ENCODE measurements at regions not wholly inside any gene's neighbourhood (a gene's known extent, or its start where the extent isn't known, plus 50 kb on each side); places are given as distances from the start of the nearest gene placed in this dataset.
"Not testable (repeated sequence)": the region's sequence is repeated elsewhere in the genome, so short reads cannot be mapped to it uniquely, and the experiment has no call there.

GRCh38 chr2:226461981-226462380 lies 337.6 kb downstream of the IRS1 start:
- ChIA-PET CTCF (no interaction called here), POLR2A (interaction anchor here (1.2 kb wide), 1 partner anchor 12 kb away, joined by 4 read pairs; no protein-coding TSS in a partner anchor)
- Mint-ChIP-seq H3K4me1 (ENCODE audit: insufficient read depth, unreplicated experiment) (no peaks in the 10 kb centered on the region), H3K27ac (ENCODE audit: low read depth, unreplicated experiment) (no peak overlapping the region), H3K27me3 (ENCODE audit: insufficient read depth, unreplicated experiment) (no peaks in the 10 kb centered on the region), H3K4me3 (ENCODE audit: unreplicated experiment) (no peak overlapping the region), H3K36me3 (ENCODE audit: insufficient read depth, unreplicated experiment) (no peaks in the 10 kb centered on the region), H3K9me3 (ENCODE audit: unreplicated experiment) (peaks cover 3% of the 10 kb centered on the region)
- no peak for TF ChIP-seq CTCF (IDR thresholded peaks at IDR 0.05; ENCODE audit: unreplicated experiment)
- DNase-seq (ENCODE audit: unreplicated experiment), result no peak
- intact Hi-C loops (cut with micrococcal nuclease), result no loop called here
- no TSS peak for BruUV-seq (replicated peaks)

- DNase-seq (ENCODE audit: unreplicated experiment); H3K27ac Mint-ChIP-seq (ENCODE audit: low read depth, unreplicated experiment); H3K27me3 Mint-ChIP-seq (ENCODE audit: insufficient read depth, unreplicated experiment); H3K4me1 Mint-ChIP-seq (ENCODE audit: insufficient read depth, unreplicated experiment); H3K4me3 Mint-ChIP-seq (ENCODE audit: unreplicated experiment); H3K36me3 Mint-ChIP-seq (ENCODE audit: insufficient read depth, unreplicated experiment); intact Hi-C loops (cut with micrococcal nuclease); BruUV-seq (replicated peaks): not testable (repeated sequence)
- peaks cover 23% of the 10 kb centered on the region for H3K9me3 Mint-ChIP-seq (ENCODE audit: unreplicated experiment)
- ChIA-PET CTCF (interaction anchor here (0.6 kb wide), 1 partner anchor 796 kb away, joined by 4 read pairs; no protein-coding TSS in a partner anchor), POLR2A (interaction anchor here (1.2 kb wide), 1 partner anchor 22 kb away, joined by 4 read pairs; no protein-coding TSS in a partner anchor)
Measured at GRCh38 chr2:226456144-226456543, 343.5 kb downstream of the IRS1 start.

GRCh38 chr2:226452768-226453167 lies 346.9 kb downstream of the IRS1 start:
- H3K27me3 Mint-ChIP-seq (ENCODE audit: insufficient read depth, unreplicated experiment), result no peaks in the 10 kb centered on the region

GRCh38 chr2:226451486-226451885 lies 348.1 kb downstream of the IRS1 start:
- BruUV-seq (replicated peaks), result no TSS peak
- no peak for DNase-seq (ENCODE audit: unreplicated experiment)
- no peak for TF ChIP-seq CTCF (IDR thresholded peaks at IDR 0.05; ENCODE audit: unreplicated experiment)
- Mint-ChIP-seq H3K9me3 (ENCODE audit: unreplicated experiment) (peaks cover 15% of the 10 kb centered on the region), H3K27ac (ENCODE audit: low read depth, unreplicated experiment) (no peak overlapping the region), H3K27me3 (ENCODE audit: insufficient read depth, unreplicated experiment) (no peaks in the 10 kb centered on the region), H3K36me3 (ENCODE audit: insufficient read depth, unreplicated experiment) (peaks cover 6% of the 10 kb centered on the region), H3K4me3 (ENCODE audit: unreplicated experiment) (no peak overlapping the region), H3K4me1 (ENCODE audit: insufficient read depth, unreplicated experiment) (peaks cover 11% of the 10 kb centered on the region)
- intact Hi-C loops (cut with micrococcal nuclease), result no loop called here
- ChIA-PET CTCF (interaction anchor here (0.6 kb wide), 2 partner anchors 49 to 76 kb away, joined by 3 read pairs; no protein-coding TSS in a partner anchor), POLR2A (no interaction called here)

More at GRCh38 chr2:226452768-226453167, 346.9 kb downstream of the IRS1 start:
- ChIA-PET CTCF (no interaction called here), POLR2A (interaction anchor here (1.1 kb wide), 1 partner anchor 389 kb away, joined by 3 read pairs; no protein-coding TSS in a partner anchor)
- no peak for TF ChIP-seq CTCF (IDR thresholded peaks at IDR 0.05; ENCODE audit: unreplicated experiment)
- no TSS peak for BruUV-seq (replicated peaks)
- no peak for DNase-seq (ENCODE audit: unreplicated experiment)
- intact Hi-C loops (cut with micrococcal nuclease), result no loop called here
- Mint-ChIP-seq H3K4me1 (ENCODE audit: insufficient read depth, unreplicated experiment) (peaks cover under 1% of the 10 kb centered on the region), H3K9me3 (ENCODE audit: unreplicated experiment) (peaks cover 23% of the 10 kb centered on the region), H3K36me3 (ENCODE audit: insufficient read depth, unreplicated experiment) (peaks cover 6% of the 10 kb centered on the region), H3K27ac (ENCODE audit: low read depth, unreplicated experiment) (no peak overlapping the region), H3K4me3 (ENCODE audit: unreplicated experiment) (no peak overlapping the region)

All from MCF 10A (cell line).